Neural progenitor cell (in vitro differentiated cells): ENCODE measurements at regions not wholly inside any gene's neighbourhood (a gene's known extent, or its start where the extent isn't known, plus 50 kb on each side); places are given as distances from the start of the nearest gene placed in this dataset.

Source experiments
- DNase-seq: peaks from one replicate; pipeline ENCODE4 v3.0.0-alpha.2; 2016; ENCODE audit warnings: low spot score
- H2AFZ ChIP-seq: fragments of 200-600 bp; sonication (generic); replicated peaks from 2 replicates; pipeline ENCODE4 v1.6.1; 2016; ENCODE audit warnings: antibody characterized with exemption
- H3F3A ChIP-seq: fragments of 200-600 bp; sonication (generic); 2 replicates; pipeline ENCODE4 v1.6.1; 2016; ENCODE audit warnings: antibody characterized with exemption, low read depth
- H3K27ac ChIP-seq: fragments of 200-600 bp; sonication (generic); 2 replicates; pipeline ENCODE4 v1.5.1; 2016; ENCODE audit warnings: mild to moderate bottlenecking
- H3K27me3 ChIP-seq: fragments of 200-600 bp; sonication (generic); 2 replicates; pipeline ENCODE4 v1.6.1; 2016; ENCODE audit warnings: mild to moderate bottlenecking, moderate library complexity
- H3K36me3 ChIP-seq: fragments of 200-600 bp; sonication (generic); 2 replicates; pipeline ENCODE4 v1.5.1; 2016
- H3K4me1 ChIP-seq: fragments of 200-600 bp; sonication (generic); 2 replicates; pipeline ENCODE4 v1.6.1; 2016; ENCODE audit warnings: mixed run types
- H3K4me2 ChIP-seq: fragments of 200-600 bp; sonication (generic); 2 replicates; pipeline ENCODE4 v1.6.1; 2016
- H3K4me3 ChIP-seq: fragments of 200-600 bp; sonication (generic); 2 replicates; pipeline ENCODE4 v1.5.1; 2016
- H3K79me2 ChIP-seq: fragments of 200-600 bp; sonication (generic); 2 replicates; pipeline ENCODE4 v1.6.1; 2016; ENCODE audit warnings: low read depth
- H3K9ac ChIP-seq: fragments of 200-600 bp; sonication (generic); 2 replicates; pipeline ENCODE4 v1.6.1; 2016
- H3K9me3 ChIP-seq: fragments of 200-600 bp; sonication (generic); 2 replicates; pipeline ENCODE4 v1.5.1; 2016; ENCODE audit warnings: low read depth
- H4K20me1 ChIP-seq: fragments of 200-600 bp; sonication (generic); 2 replicates; pipeline ENCODE4 v1.6.1; 2016; ENCODE audit warnings: low read depth
- H3K27ac Mint-ChIP-seq: 3 replicates; pipeline ENCODE4 v1.8.0; 2021; ENCODE audit warnings: mixed read lengths
- H3K27me3 Mint-ChIP-seq: 2 replicates; pipeline ENCODE4 v1.8.0; 2022; ENCODE audit warnings: low read depth, mild to moderate bottlenecking, inconsistent platforms, moderate library complexity, mixed read lengths; ENCODE audit not compliant: insufficient read depth
- H3K36me3 Mint-ChIP-seq: 3 replicates; pipeline ENCODE4 v1.8.0; 2021; ENCODE audit warnings: mixed read lengths
- H3K4me1 Mint-ChIP-seq: 3 replicates; pipeline ENCODE4 v1.8.0; 2021; ENCODE audit warnings: mixed read lengths
- H3K4me3 Mint-ChIP-seq: 3 replicates; pipeline ENCODE4 v1.8.0; 2021; ENCODE audit warnings: mild to moderate bottlenecking, moderate library complexity, mixed read lengths
- H3K9me3 Mint-ChIP-seq: 3 replicates; pipeline ENCODE4 v1.8.0; 2020; ENCODE audit warnings: mixed read lengths
- CTCF ChIP-seq: fragments of 200-600 bp; sonication (generic); IDR thresholded peaks from 2 replicates; pipeline ENCODE4 v1.5.1; 2017; ENCODE audit warnings: antibody characterized with exemption, mild to moderate bottlenecking
- EZH2 ChIP-seq: fragments of 200-600 bp; sonication (generic); IDR thresholded peaks from 2 replicates; pipeline ENCODE4 v1.6.1; 2017; ENCODE audit warnings: antibody characterized with exemption, mild to moderate bottlenecking, moderate library complexity
- EZH2phosphoT487 ChIP-seq: fragments of 200-600 bp; sonication (generic); IDR thresholded peaks from 2 replicates; pipeline ENCODE4 v1.6.1; 2017; ENCODE audit warnings: antibody characterized with exemption

- no peaks in the 10 kb centered on the region for H3F3A ChIP-seq
- peak overlapping the region; percentile 51 for H2AFZ ChIP-seq
- no peaks in the 10 kb centered on the region for H3K27me3 Mint-ChIP-seq
- TF ChIP-seq EZH2phosphoT487, result no peak
- no peak for TF ChIP-seq EZH2
- no peak for TF ChIP-seq CTCF
- no peak overlapping the region for H3K4me2 ChIP-seq
- H3K36me3 ChIP-seq, result no peaks in the 10 kb centered on the region
- H3K4me3 Mint-ChIP-seq, result no peak overlapping the region
- no peaks in the 10 kb centered on the region for H3K9me3 ChIP-seq
- H3K27ac ChIP-seq, result no peak overlapping the region
- no peaks in the 10 kb centered on the region for H3K9me3 Mint-ChIP-seq
- no peak for DNase-seq
- H3K4me1 Mint-ChIP-seq, result peaks cover 3% of the 10 kb centered on the region
- H3K27ac Mint-ChIP-seq, result no peak overlapping the region
- no peaks in the 10 kb centered on the region for H3K4me1 ChIP-seq
- H3K4me3 ChIP-seq, result no peak overlapping the region
- H3K27me3 ChIP-seq, result no peaks in the 10 kb centered on the region
- no peaks in the 10 kb centered on the region for H4K20me1 ChIP-seq
- H3K36me3 Mint-ChIP-seq, result no peaks in the 10 kb centered on the region
- H3K9ac ChIP-seq, result no peak overlapping the region
- no peaks in the 10 kb centered on the region for H3K79me2 ChIP-seq
Measured at GRCh38 chr9:17013010-17013409, 121.8 kb upstream of the CNTLN start.

DNA sequence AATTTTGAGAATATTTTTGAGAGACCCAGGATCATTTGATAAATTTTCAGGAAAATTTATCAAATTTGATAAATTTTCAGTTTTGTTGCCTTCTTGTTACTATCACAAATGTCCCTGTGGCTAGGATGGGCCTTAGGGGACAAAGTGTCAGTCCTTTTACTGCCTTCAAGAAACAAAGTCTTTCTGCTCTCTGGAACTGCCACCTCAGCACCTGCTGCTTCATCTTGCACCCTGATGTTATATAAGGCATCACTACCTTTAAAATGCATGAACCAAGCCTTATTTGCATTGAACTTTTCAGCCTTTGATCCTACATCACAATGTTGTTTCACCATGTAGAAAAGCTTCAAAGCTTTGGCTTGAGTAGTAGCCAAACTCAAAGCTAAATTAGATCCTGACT lies 123.0 kb upstream of the CNTLN start:
- Histone ChIP-seq H3K4me3 (no peak overlapping the region), H3K79me2 (no peaks in the 10 kb centered on the region), H3K27me3 (no peaks in the 10 kb centered on the region), H3K4me2 (no peak overlapping the region), H3K9me3 (no peaks in the 10 kb centered on the region), H3K9ac (no peak overlapping the region), H2AFZ (no peak overlapping the region), H4K20me1 (no peaks in the 10 kb centered on the region), H3K27ac (no peak overlapping the region), H3K4me1 (no peaks in the 10 kb centered on the region), H3K36me3 (no peaks in the 10 kb centered on the region), H3F3A (no peaks in the 10 kb centered on the region)
- no peak overlapping the region for H3K27ac Mint-ChIP-seq
- no peak for DNase-seq
- TF ChIP-seq EZH2 (no peak), CTCF (no peak), EZH2phosphoT487 (no peak)
- no peaks in the 10 kb centered on the region for H3K27me3 Mint-ChIP-seq
- no peaks in the 10 kb centered on the region for H3K9me3 Mint-ChIP-seq
- H3K36me3 Mint-ChIP-seq, result no peaks in the 10 kb centered on the region
- H3K4me3 Mint-ChIP-seq, result no peak overlapping the region
- H3K4me1 Mint-ChIP-seq, result peaks cover 3% of the 10 kb centered on the region

DNA sequence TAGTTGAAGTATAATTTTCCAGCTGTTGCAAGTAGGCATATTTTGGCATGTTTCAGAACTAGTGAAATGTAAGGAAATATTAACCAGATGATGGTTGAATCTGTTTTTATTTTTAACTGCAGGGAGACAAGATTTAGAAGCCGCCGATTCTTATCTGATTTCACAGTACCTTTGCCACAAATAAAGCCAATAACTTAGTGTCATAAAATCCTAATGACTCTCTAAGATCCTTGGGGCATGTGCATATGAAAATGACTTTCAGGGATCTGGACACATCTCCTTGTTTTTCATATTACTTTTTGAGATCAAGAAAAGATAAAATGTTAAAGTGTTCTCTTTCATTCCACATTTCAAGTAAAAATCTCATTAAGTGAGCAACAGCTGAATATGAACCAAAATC lies 125.8 kb upstream of the CNTLN start:
- Histone ChIP-seq H3K9me3 (no peaks in the 10 kb centered on the region), H3K36me3 (no peaks in the 10 kb centered on the region), H3K79me2 (no peaks in the 10 kb centered on the region), H3K4me1 (no peaks in the 10 kb centered on the region), H3K4me3 (no peak overlapping the region), H3K4me2 (no peak overlapping the region), H4K20me1 (no peaks in the 10 kb centered on the region), H3K27ac (no peak overlapping the region), H2AFZ (no peak overlapping the region), H3F3A (no peaks in the 10 kb centered on the region), H3K9ac (no peak overlapping the region), H3K27me3 (no peaks in the 10 kb centered on the region)
- DNase-seq, result no peak
- no peak overlapping the region for H3K4me3 Mint-ChIP-seq
- H3K36me3 Mint-ChIP-seq, result no peaks in the 10 kb centered on the region
- H3K4me1 Mint-ChIP-seq, result peaks cover 3% of the 10 kb centered on the region
- H3K9me3 Mint-ChIP-seq, result no peaks in the 10 kb centered on the region
- no peak overlapping the region for H3K27ac Mint-ChIP-seq
- H3K27me3 Mint-ChIP-seq, result no peaks in the 10 kb centered on the region
- no peak for TF ChIP-seq EZH2phosphoT487
- no peak for TF ChIP-seq CTCF
- no peak for TF ChIP-seq EZH2
